ENCODE measurements at regions not wholly inside any gene's neighbourhood (a gene's known extent, or its start where the extent isn't known, plus 50 kb on each side); places are given as distances from the start of the nearest gene placed in this dataset.

DNA sequence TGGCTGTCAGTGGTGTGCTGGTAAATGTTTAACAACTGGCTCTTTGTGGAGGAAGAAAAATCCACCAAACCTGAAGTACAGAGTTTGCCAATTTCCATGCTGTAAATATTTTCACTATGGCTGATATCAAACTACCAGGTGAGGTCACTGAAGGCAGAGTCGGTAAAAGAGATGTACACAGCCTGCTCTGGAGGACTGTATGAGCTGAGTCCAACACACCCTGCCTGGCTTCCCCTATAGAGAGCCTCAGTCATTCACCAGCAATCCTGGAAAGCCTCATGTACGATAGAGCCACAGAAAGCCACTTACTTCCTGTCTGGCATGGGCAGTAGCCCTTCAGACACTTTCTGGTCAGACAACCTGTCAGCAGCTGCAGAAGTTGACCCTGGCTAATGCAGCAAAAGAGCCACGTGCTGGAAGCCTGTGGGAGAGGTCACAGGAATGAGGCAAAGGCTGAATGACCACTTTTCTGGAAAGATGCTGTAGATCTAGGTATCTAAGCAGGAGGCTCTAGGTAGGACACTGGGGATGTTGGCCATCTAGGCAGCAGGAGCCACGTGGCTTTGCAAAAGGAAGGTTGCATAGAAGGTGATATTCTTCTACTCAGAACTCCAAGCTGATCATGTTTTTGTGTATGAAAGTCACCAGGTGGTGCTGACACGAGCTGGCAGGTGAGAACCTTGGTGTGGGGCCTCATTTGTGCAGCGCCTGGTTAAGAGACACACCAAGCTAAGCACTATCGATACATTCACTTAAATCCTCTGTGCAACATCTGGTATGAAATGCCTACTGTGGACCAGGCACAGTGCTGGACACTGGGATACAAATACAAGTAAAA lies 553.9 kb downstream of the VRK1 start:
- Histone ChIP-seq H3K27me3 (ENCODE audit: control insufficient read depth in 3 of 3, insufficient read depth in 3 of 3, low read depth in 1 of 3, low read length in 3 of 3) (peaks cover 0 to 2% (median 0%) of the 10 kb centered on the region in 3 experiments), H4K91ac (ENCODE audit: low read depth, low read length, poor library complexity) (no peak overlapping the region), H2BK15ac (ENCODE audit: low read length) (no peak overlapping the region), H3K4me1 (ENCODE audit: control insufficient read depth in 2 of 2, insufficient read depth in 1 of 2, low read depth in 1 of 2, low read length in 2 of 2) (no peaks in the 10 kb centered on the region), H2BK120ac (ENCODE audit: low read depth, low read length) (no peak overlapping the region), H3K23ac (ENCODE audit: low read depth, low read length, poor library complexity) (no peak overlapping the region), H3K4ac (ENCODE audit: low read length) (no peak overlapping the region), H3K27ac (replicated peaks; ENCODE audit: low read length) (no peak overlapping the region), H3K36me3 (replicated peaks in 1 of 2; ENCODE audit: control insufficient read depth in 2 of 2, insufficient read depth in 2 of 2, low read length in 2 of 2) (no peaks in the 10 kb centered on the region), H3K9ac (ENCODE audit: low read depth, low read length, poor library complexity) (no peak overlapping the region), H2AFZ (ENCODE audit: low read length) (no peak overlapping the region), H3K9me3 (replicated peaks in 1 of 2; ENCODE audit: control insufficient read depth in 2 of 2, insufficient read depth in 1 of 2, low read depth in 1 of 2, low read length in 2 of 2) (no peaks in the 10 kb centered on the region), H3K14ac (ENCODE audit: low read length) (no peak overlapping the region), H3K4me3 (ENCODE audit: low read length in 2 of 2) (no peak overlapping the region), H3K79me1 (ENCODE audit: low read depth, low read length) (no peaks in the 10 kb centered on the region), H2BK12ac (ENCODE audit: low read length) (no peak overlapping the region), H3K18ac (ENCODE audit: low read length) (no peak overlapping the region), H2BK5ac (ENCODE audit: low read length) (no peak overlapping the region), H2AK5ac (ENCODE audit: low read depth, low read length) (no peak overlapping the region), H3K4me2 (ENCODE audit: insufficient read depth, low read length, poor library complexity, severe bottlenecking) (no peak overlapping the region), H4K8ac (ENCODE audit: low read depth, low read length) (no peak overlapping the region)
- no peak for DNase-seq (ENCODE audit: low spot score)
- no CpG with 5 or more reads among the region's 7 CpGs for whole genome bisulfite sequencing, 2 donors (ENCODE audit: extremely low coverage in 2 of 2, insufficient read length in 2 of 2, insufficient replicate concordance in 1 of 2)

DNA sequence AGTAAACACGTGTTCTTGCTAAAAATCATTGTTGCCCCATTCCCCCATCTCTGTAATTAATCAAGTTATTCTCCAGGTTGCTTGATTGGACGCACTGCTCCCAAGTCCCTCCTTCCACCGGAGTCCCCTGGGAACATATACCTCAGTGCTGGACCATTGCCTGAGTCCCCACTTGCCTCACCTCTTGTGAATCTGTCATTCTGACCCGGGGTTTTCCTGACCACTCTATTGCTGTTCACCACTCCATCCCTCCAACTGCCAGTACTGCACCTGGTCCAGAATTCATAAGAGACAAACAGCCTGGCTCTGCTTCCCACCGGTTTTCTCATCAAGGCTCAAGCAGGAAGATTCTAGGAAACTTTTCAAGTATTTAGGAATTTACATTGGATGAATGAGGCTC lies 555.9 kb downstream of the VRK1 start:
- WGBS, 2 donors (ENCODE audit: extremely low coverage in 2 of 2, insufficient read length in 2 of 2, insufficient replicate concordance in 1 of 2), result no CpG with 5 or more reads among the region's 5 CpGs
- no peaks in the 10 kb centered on the region for H3K36me3 ChIP-seq (replicated peaks in 1 of 2; ENCODE audit: control insufficient read depth in 2 of 2, insufficient read depth in 2 of 2, low read length in 2 of 2)
- H2BK15ac ChIP-seq (ENCODE audit: low read length), result no peak overlapping the region

DNA sequence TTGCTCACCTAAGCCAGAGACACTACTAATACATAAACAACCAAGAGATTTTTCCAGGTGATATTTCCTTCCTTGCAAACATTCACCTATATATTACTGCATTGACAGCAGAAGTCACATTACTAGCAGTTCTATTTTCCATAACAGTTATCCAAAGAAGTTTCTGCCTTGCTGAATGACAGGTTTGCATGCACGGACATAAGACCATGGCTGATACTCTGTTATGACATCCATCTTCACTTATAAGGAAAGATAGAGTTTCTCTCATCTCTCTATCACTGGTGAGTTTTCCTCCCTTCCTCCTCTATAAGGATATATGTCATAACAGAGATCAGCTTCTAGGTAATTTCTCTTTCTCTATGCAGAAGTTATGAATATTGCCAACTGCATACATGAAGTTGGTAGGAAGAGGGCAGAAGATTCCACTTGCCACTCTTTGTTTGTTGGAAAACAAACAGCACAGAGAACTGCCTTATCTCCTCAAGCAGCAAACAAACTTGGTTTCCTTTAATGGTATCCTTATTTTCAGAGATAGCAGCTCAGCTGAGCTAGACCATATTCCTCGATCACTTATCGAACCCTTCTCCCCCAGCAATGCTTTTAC lies 557.0 kb downstream of the VRK1 start:
- Histone ChIP-seq H3K79me1 (ENCODE audit: low read depth, low read length) (no peaks in the 10 kb centered on the region), H3K18ac (ENCODE audit: low read length) (no peak overlapping the region), H3K27ac (replicated peaks; ENCODE audit: low read length) (no peak overlapping the region), H3K9ac (ENCODE audit: low read depth, low read length, poor library complexity) (no peak overlapping the region), H3K4me1 (ENCODE audit: control insufficient read depth in 2 of 2, insufficient read depth in 1 of 2, low read depth in 1 of 2, low read length in 2 of 2) (no peaks in the 10 kb centered on the region), H3K4me2 (ENCODE audit: insufficient read depth, low read length, poor library complexity, severe bottlenecking) (no peak overlapping the region), H3K27me3 (ENCODE audit: control insufficient read depth in 3 of 3, insufficient read depth in 3 of 3, low read depth in 1 of 3, low read length in 3 of 3) (no peaks in the 10 kb centered on the region), H2BK5ac (ENCODE audit: low read length) (no peak overlapping the region), H2AFZ (ENCODE audit: low read length) (no peak overlapping the region), H4K8ac (ENCODE audit: low read depth, low read length) (no peak overlapping the region), H3K9me3 (replicated peaks in 1 of 2; ENCODE audit: control insufficient read depth in 2 of 2, insufficient read depth in 1 of 2, low read depth in 1 of 2, low read length in 2 of 2) (no peaks in the 10 kb centered on the region), H2BK120ac (ENCODE audit: low read depth, low read length) (no peak overlapping the region), H4K91ac (ENCODE audit: low read depth, low read length, poor library complexity) (no peak overlapping the region), H3K4ac (ENCODE audit: low read length) (no peak overlapping the region), H2BK12ac (ENCODE audit: low read length) (no peak overlapping the region), H3K23ac (ENCODE audit: low read depth, low read length, poor library complexity) (no peak overlapping the region), H3K4me3 (ENCODE audit: low read length in 2 of 2) (no peak overlapping the region), H2AK5ac (ENCODE audit: low read depth, low read length) (no peak overlapping the region), H2BK15ac (ENCODE audit: low read length) (no peak overlapping the region), H3K14ac (ENCODE audit: low read length) (no peak overlapping the region), H3K36me3 (replicated peaks in 1 of 2; ENCODE audit: control insufficient read depth in 2 of 2, insufficient read depth in 2 of 2, low read length in 2 of 2) (no peaks in the 10 kb centered on the region)
- no CpG with 5 or more reads among the region's 3 CpGs for WGBS, 2 donors (ENCODE audit: extremely low coverage in 2 of 2, insufficient read length in 2 of 2, insufficient replicate concordance in 1 of 2)
- no peak for DNase-seq (ENCODE audit: low spot score)

More for the DNA sequence above, 555.9 kb downstream of the VRK1 start:
- Histone ChIP-seq H2AK5ac (ENCODE audit: low read depth, low read length) (no peak overlapping the region), H3K4me2 (ENCODE audit: insufficient read depth, low read length, poor library complexity, severe bottlenecking) (no peak overlapping the region), H2BK120ac (ENCODE audit: low read depth, low read length) (no peak overlapping the region), H2BK5ac (ENCODE audit: low read length) (no peak overlapping the region), H4K8ac (ENCODE audit: low read depth, low read length) (no peak overlapping the region), H3K9me3 (replicated peaks in 1 of 2; ENCODE audit: control insufficient read depth in 2 of 2, insufficient read depth in 1 of 2, low read depth in 1 of 2, low read length in 2 of 2) (no peaks in the 10 kb centered on the region), H3K9ac (ENCODE audit: low read depth, low read length, poor library complexity) (no peak overlapping the region), H3K79me1 (ENCODE audit: low read depth, low read length) (no peaks in the 10 kb centered on the region), H3K4ac (ENCODE audit: low read length) (no peak overlapping the region), H3K4me3 (ENCODE audit: low read length in 2 of 2) (no peak overlapping the region), H2AFZ (ENCODE audit: low read length) (no peak overlapping the region), H3K27me3 (ENCODE audit: control insufficient read depth in 3 of 3, insufficient read depth in 3 of 3, low read depth in 1 of 3, low read length in 3 of 3) (peaks cover 0 to 2% (median 0%) of the 10 kb centered on the region in 3 experiments), H4K91ac (ENCODE audit: low read depth, low read length, poor library complexity) (no peak overlapping the region), H2BK12ac (ENCODE audit: low read length) (no peak overlapping the region), H3K14ac (ENCODE audit: low read length) (no peak overlapping the region), H3K4me1 (ENCODE audit: control insufficient read depth in 2 of 2, insufficient read depth in 1 of 2, low read depth in 1 of 2, low read length in 2 of 2) (no peaks in the 10 kb centered on the region), H3K18ac (ENCODE audit: low read length) (no peak overlapping the region), H3K27ac (replicated peaks; ENCODE audit: low read length) (no peak overlapping the region), H3K23ac (ENCODE audit: low read depth, low read length, poor library complexity) (no peak overlapping the region)
- DNase-seq (ENCODE audit: low spot score), result no peak

DNA sequence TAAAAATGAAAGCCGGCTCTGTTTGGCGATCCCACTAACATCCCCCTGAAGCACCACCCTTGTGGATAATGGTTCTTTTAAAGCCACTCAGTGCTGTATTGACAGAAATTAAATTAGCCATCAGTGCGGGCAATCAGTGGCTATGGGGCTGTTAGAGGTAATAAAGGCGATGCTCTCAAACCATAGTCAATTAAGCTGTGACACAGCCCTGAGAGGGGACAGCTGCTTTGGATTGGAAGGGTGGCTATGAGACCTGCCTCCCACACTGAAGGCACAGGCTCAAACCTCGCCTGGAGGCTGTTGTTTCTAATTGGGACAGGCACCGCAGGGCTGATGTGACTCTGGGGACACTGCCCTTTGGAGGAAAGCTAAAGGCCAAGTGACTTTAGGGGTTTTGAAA lies 562.2 kb downstream of the VRK1 start:
- H3K18ac ChIP-seq (ENCODE audit: low read length), result no peak overlapping the region
- no peak overlapping the region for H3K4ac ChIP-seq (ENCODE audit: low read length)
- H2BK120ac ChIP-seq (ENCODE audit: low read depth, low read length), result no peak overlapping the region
- no peak overlapping the region for H2BK5ac ChIP-seq (ENCODE audit: low read length)
- DNase-seq (ENCODE audit: low spot score), result no peak
- H3K36me3 ChIP-seq (replicated peaks in 1 of 2; ENCODE audit: control insufficient read depth in 2 of 2, insufficient read depth in 2 of 2, low read length in 2 of 2), result no peaks in the 10 kb centered on the region
- no peak overlapping the region for H3K23ac ChIP-seq (ENCODE audit: low read depth, low read length, poor library complexity)
- no peak overlapping the region for H4K8ac ChIP-seq (ENCODE audit: low read depth, low read length)
- H3K4me3 ChIP-seq (ENCODE audit: low read length in 2 of 2), result no peak overlapping the region
- no peaks in the 10 kb centered on the region for H3K4me1 ChIP-seq (ENCODE audit: control insufficient read depth in 2 of 2, insufficient read depth in 1 of 2, low read depth in 1 of 2, low read length in 2 of 2)
- no peak overlapping the region for H2BK12ac ChIP-seq (ENCODE audit: low read length)
- no peak overlapping the region for H3K9ac ChIP-seq (ENCODE audit: low read depth, low read length, poor library complexity)
- no peak overlapping the region for H3K4me2 ChIP-seq (ENCODE audit: insufficient read depth, low read length, poor library complexity, severe bottlenecking)
- no peak overlapping the region for H4K91ac ChIP-seq (ENCODE audit: low read depth, low read length, poor library complexity)
- H2AK5ac ChIP-seq (ENCODE audit: low read depth, low read length), result no peak overlapping the region
- WGBS, 2 donors (ENCODE audit: extremely low coverage in 2 of 2, insufficient read length in 2 of 2, insufficient replicate concordance in 1 of 2), result no CpG with 5 or more reads among the region's 6 CpGs
- H3K27ac ChIP-seq (replicated peaks; ENCODE audit: low read length), result no peak overlapping the region
- no peaks in the 10 kb centered on the region for H3K9me3 ChIP-seq (replicated peaks in 1 of 2; ENCODE audit: control insufficient read depth in 2 of 2, insufficient read depth in 1 of 2, low read depth in 1 of 2, low read length in 2 of 2)
- no peak overlapping the region for H2BK15ac ChIP-seq (ENCODE audit: low read length)
- no peak overlapping the region for H3K14ac ChIP-seq (ENCODE audit: low read length)
- no peaks in the 10 kb centered on the region for H3K79me1 ChIP-seq (ENCODE audit: low read depth, low read length)
- peaks cover 0 to 3% (median 0%) of the 10 kb centered on the region in 3 experiments for H3K27me3 ChIP-seq (ENCODE audit: control insufficient read depth in 3 of 3, insufficient read depth in 3 of 3, low read depth in 1 of 3, low read length in 3 of 3)
- no peak overlapping the region for H2AFZ ChIP-seq (ENCODE audit: low read length)
